Renal pelvis (tissue), 1 donor: ENCODE measurements at regions not wholly inside any gene's neighbourhood (a gene's known extent, or its start where the extent isn't known, plus 50 kb on each side); places are given as distances from the start of the nearest gene placed in this dataset.
A peak's percentile ranks its signal among the peaks of the same experiment; 100 is the strongest.
"Not testable (repeated sequence)": the region's sequence is repeated elsewhere in the genome, so short reads cannot be mapped to it uniquely, and the experiment has no call there.

ENCODE experiments used
- DNase-seq: peaks from one replicate; pipeline ENCODE4 v3.0.0-alpha.2; 2013

GRCh38 chr9:31336386-31336785, 1048.1 kb upstream of the ACO1 start:
- no peak for DNase-seq

GRCh38 chr9:31336841-31337240, 1047.6 kb upstream of the ACO1 start:
- DNase-seq: no peak

GRCh38 chr9:31347082-31347617, 1037.3 kb upstream of the ACO1 start:
- peak; percentile 14 for DNase-seq

GRCh38 chr9:31355159-31355882, 1029.1 kb upstream of the ACO1 start:
- DNase-seq: no peak

GRCh38 chr9:31355965-31356364, 1028.5 kb upstream of the ACO1 start:
- no peak for DNase-seq

- no peak for DNase-seq
Observed at GRCh38 chr9:31359071-31359470, 1025.4 kb upstream of the ACO1 start.

- DNase-seq: no peak
Observed at GRCh38 chr9:31364171-31364570, 1020.3 kb upstream of the ACO1 start.

- no peak for DNase-seq
Observed at GRCh38 chr9:31372799-31373587, 1011.5 kb upstream of the ACO1 start.

- DNase-seq: no peak
Observed at GRCh38 chr9:31377358-31377757, 1007.1 kb upstream of the ACO1 start.

- no peak for DNase-seq
Observed at GRCh38 chr9:31388660-31389059, 995.8 kb upstream of the ACO1 start.

- no peak for DNase-seq
Observed at GRCh38 chr9:31389075-31389474, 995.4 kb upstream of the ACO1 start.

- no peak for DNase-seq
Observed at GRCh38 chr9:31390403-31391025, 993.9 kb upstream of the ACO1 start.

- DNase-seq: no peak
Observed at GRCh38 chr9:31393240-31393639, 991.2 kb upstream of the ACO1 start.

GRCh38 chr9:31394015-31394473, 990.4 kb upstream of the ACO1 start:
- peak; percentile 36 for DNase-seq

- DNase-seq: no peak
Observed at GRCh38 chr9:31412081-31412480, 972.4 kb upstream of the ACO1 start.

- no peak for DNase-seq
Observed at GRCh38 chr9:31415164-31415563, 969.3 kb upstream of the ACO1 start.

- DNase-seq: no peak
Observed at GRCh38 chr9:31418419-31418818, 966.0 kb upstream of the ACO1 start.

- not testable (repeated sequence) for DNase-seq
Observed at GRCh38 chr9:31443630-31444457, 940.6 kb upstream of the ACO1 start.

GRCh38 chr9:31445357-31445756, 939.1 kb upstream of the ACO1 start:
- no peak for DNase-seq

GRCh38 chr9:31445960-31446359, 938.5 kb upstream of the ACO1 start:
- DNase-seq: no peak

- no peak for DNase-seq
Observed at GRCh38 chr9:31467075-31467474, 917.4 kb upstream of the ACO1 start.

- no peak for DNase-seq
Observed at GRCh38 chr9:31470051-31470450, 914.4 kb upstream of the ACO1 start.
